Astrocyte (in vitro differentiated cells and primary cell): ENCODE measurements at regions not wholly inside any gene's neighbourhood (a gene's known extent, or its start where the extent isn't known, plus 50 kb on each side); places are given as distances from the start of the nearest gene placed in this dataset.

ENCODE experiments used
- DNase-seq: peaks from one replicate; pipeline ENCODE4 v3.0.0-alpha.2; 2010; ENCODE audit warnings: low read depth
- FAIRE-seq: peaks from 2 replicates; lab custom pipeline; 2011; peaks lifted over from hg19 to GRCh38; lab: Jason Lieb, UNC
- H2AFZ ChIP-seq: 2 replicates; pipeline ENCODE4 v1.6.0; 2012; ENCODE audit warnings: low read depth, low read length, inconsistent platforms
- H3K27ac ChIP-seq: 2 replicates; pipeline ENCODE4 v1.5.1; 2011; ENCODE audit warnings: low read depth, low read length, inconsistent platforms
- H3K27me3 ChIP-seq: 2 replicates; pipeline ENCODE4 v1.6.0; 2011; ENCODE audit warnings: low read length, inconsistent platforms; ENCODE audit not compliant: insufficient read depth
- H3K36me3 ChIP-seq: 2 replicates; pipeline ENCODE4 v1.5.1; 2011; ENCODE audit warnings: low read length, inconsistent platforms; ENCODE audit not compliant: insufficient read depth
- H3K4me1 ChIP-seq: 2 replicates; pipeline ENCODE4 v1.5.1; 2011; ENCODE audit warnings: low read length, inconsistent platforms; ENCODE audit not compliant: insufficient read depth
- H3K4me2 ChIP-seq: 2 replicates; pipeline ENCODE4 v1.6.0; 2012; ENCODE audit warnings: low read length, inconsistent platforms
- H3K4me3 ChIP-seq: 2 replicates; pipeline ENCODE4 v1.5.1; 2011; ENCODE audit warnings: low read depth, mild to moderate bottlenecking, low read length, inconsistent platforms; ENCODE audit not compliant: insufficient read depth
- H3K79me2 ChIP-seq: 2 replicates; pipeline ENCODE4 v1.6.0; 2012; ENCODE audit warnings: mild to moderate bottlenecking, low read length, inconsistent platforms; ENCODE audit not compliant: insufficient read depth
- H3K9ac ChIP-seq: 2 replicates; pipeline ENCODE4 v1.6.0; 2012; ENCODE audit warnings: mild to moderate bottlenecking, low read length, inconsistent platforms
- H3K9me3 ChIP-seq: 2 replicates; pipeline ENCODE4 v1.5.1; 2012; ENCODE audit warnings: low read depth, mild to moderate bottlenecking, low read length, inconsistent platforms; ENCODE audit not compliant: insufficient read depth
- H4K20me1 ChIP-seq: 2 replicates; pipeline ENCODE4 v1.6.0; 2012; ENCODE audit warnings: low read length, inconsistent platforms; ENCODE audit not compliant: insufficient read depth
- H3K27ac Mint-ChIP-seq: one replicate; pipeline ENCODE4 v1.8.0; 2021; ENCODE audit warnings: mild to moderate bottlenecking, mixed read lengths; ENCODE audit not compliant: unreplicated experiment
- H3K27me3 Mint-ChIP-seq: one replicate; pipeline ENCODE4 v1.8.0; 2021; ENCODE audit warnings: low read depth, mixed read lengths; ENCODE audit not compliant: unreplicated experiment
- H3K36me3 Mint-ChIP-seq: one replicate; pipeline ENCODE4 v1.8.0; 2021; ENCODE audit warnings: low read depth, mixed read lengths; ENCODE audit not compliant: unreplicated experiment
- H3K4me1 Mint-ChIP-seq: one replicate; pipeline ENCODE4 v1.8.0; 2021; ENCODE audit warnings: low read depth, mixed read lengths; ENCODE audit not compliant: unreplicated experiment
- H3K4me3 Mint-ChIP-seq: one replicate; pipeline ENCODE4 v1.8.0; 2021; ENCODE audit warnings: mild to moderate bottlenecking, moderate library complexity, mixed read lengths; ENCODE audit not compliant: unreplicated experiment
- H3K9me3 Mint-ChIP-seq: one replicate; pipeline ENCODE4 v1.8.0; 2021; ENCODE audit warnings: mild to moderate bottlenecking, mixed read lengths; ENCODE audit not compliant: unreplicated experiment
- CTCF ChIP-seq: IDR thresholded peaks from 2 replicates; pipeline ENCODE4 v1.5.1; 2011; ENCODE audit warnings: low read depth, mild to moderate bottlenecking, inconsistent platforms, low read length, moderate library complexity; ENCODE audit not compliant: insufficient read depth
- EZH2 ChIP-seq: IDR thresholded peaks from 2 replicates; pipeline ENCODE4 v1.6.1; 2012; ENCODE audit warnings: mild to moderate bottlenecking, low read length, inconsistent platforms; ENCODE audit not compliant: insufficient read depth

DNA sequence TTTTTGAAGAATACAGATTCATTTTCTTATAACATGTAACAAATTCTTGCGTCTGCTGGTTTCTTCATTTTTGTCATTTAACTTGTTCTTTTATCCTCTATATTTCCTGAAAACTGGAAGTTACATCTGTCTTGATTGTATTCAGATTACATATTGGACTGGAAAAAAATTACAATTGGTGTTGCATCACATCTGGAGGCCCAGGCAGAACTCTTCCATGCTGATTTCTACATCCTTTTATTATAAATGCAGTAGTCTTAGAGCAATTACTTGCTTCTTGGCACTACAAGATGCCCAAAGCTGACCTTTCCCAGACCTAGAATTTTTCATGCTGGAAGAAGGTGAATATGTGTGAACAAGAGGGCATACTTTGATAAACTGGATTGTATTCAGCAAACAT is 460.9 kb upstream of the CNTNAP2 start:
- Histone ChIP-seq H2AFZ (no peak overlapping the region), H4K20me1 (no peaks in the 10 kb centered on the region), H3K27ac (no peak overlapping the region), H3K9ac (no peak overlapping the region), H3K4me1 (no peaks in the 10 kb centered on the region), H3K4me2 (no peak overlapping the region), H3K4me3 (no peak overlapping the region), H3K79me2 (no peaks in the 10 kb centered on the region), H3K36me3 (no peaks in the 10 kb centered on the region), H3K27me3 (no peaks in the 10 kb centered on the region), H3K9me3 (no peaks in the 10 kb centered on the region)
- TF ChIP-seq CTCF (no peak), EZH2 (no peak)
- Mint-ChIP-seq H3K4me1 (no peaks in the 10 kb centered on the region), H3K4me3 (no peak overlapping the region), H3K27ac (no peak overlapping the region), H3K27me3 (no peaks in the 10 kb centered on the region), H3K9me3 (no peaks in the 10 kb centered on the region), H3K36me3 (no peaks in the 10 kb centered on the region)
- no peak for DNase-seq
- no peak for FAIRE-seq

GRCh38 chr7:145645135-145645515 is 471.5 kb upstream of the CNTNAP2 start:
- H3K27me3 Mint-ChIP-seq: no peaks in the 10 kb centered on the region
- Histone ChIP-seq H3K9ac (no peak overlapping the region), H3K4me1 (no peaks in the 10 kb centered on the region), H4K20me1 (no peaks in the 10 kb centered on the region), H3K27me3 (no peaks in the 10 kb centered on the region), H3K4me3 (no peak overlapping the region), H3K36me3 (no peaks in the 10 kb centered on the region), H3K27ac (no peak overlapping the region), H2AFZ (no peak overlapping the region), H3K9me3 (peaks cover 12% of the 10 kb centered on the region), H3K79me2 (no peaks in the 10 kb centered on the region), H3K4me2 (no peak overlapping the region)
- no peak for TF ChIP-seq EZH2
- no peak for TF ChIP-seq CTCF
- H3K27ac Mint-ChIP-seq: no peak overlapping the region
- peaks cover 5% of the 10 kb centered on the region for H3K9me3 Mint-ChIP-seq
- FAIRE-seq (no peak), DNase-seq (no peak)
- no peaks in the 10 kb centered on the region for H3K36me3 Mint-ChIP-seq
- H3K4me3 Mint-ChIP-seq: no peak overlapping the region
- H3K4me1 Mint-ChIP-seq: no peaks in the 10 kb centered on the region

- peaks cover 12% of the 10 kb centered on the region for H3K9me3 ChIP-seq
- no peaks in the 10 kb centered on the region for H3K36me3 ChIP-seq
- Mint-ChIP-seq H3K9me3 (peaks cover 5% of the 10 kb centered on the region), H3K36me3 (no peaks in the 10 kb centered on the region), H3K27me3 (no peaks in the 10 kb centered on the region), H3K4me3 (no peak overlapping the region), H3K4me1 (no peaks in the 10 kb centered on the region), H3K27ac (no peak overlapping the region)
- no peak overlapping the region for H2AFZ ChIP-seq
- no peaks in the 10 kb centered on the region for H4K20me1 ChIP-seq
- DNase-seq: no peak
- H3K27ac ChIP-seq: no peak overlapping the region
- no peak overlapping the region for H3K4me2 ChIP-seq
- H3K4me1 ChIP-seq: no peaks in the 10 kb centered on the region
- no peak overlapping the region for H3K4me3 ChIP-seq
- H3K27me3 ChIP-seq: no peaks in the 10 kb centered on the region
- FAIRE-seq: no peak
- TF ChIP-seq EZH2: no peak
- no peak for TF ChIP-seq CTCF
- no peaks in the 10 kb centered on the region for H3K79me2 ChIP-seq
- H3K9ac ChIP-seq: no peak overlapping the region
Measured at GRCh38 chr7:145644426-145645134, 472.0 kb upstream of the CNTNAP2 start.
